RPMI8226 (cell line): ENCODE measurements at regions not wholly inside any gene's neighbourhood (a gene's known extent, or its start where the extent isn't known, plus 50 kb on each side); places are given as distances from the start of the nearest gene placed in this dataset.

Experiments
- DNase-seq: peaks from one replicate; pipeline ENCODE4 v3.0.0-alpha.2; 2015

GRCh38 chr2:59711121-59711520 is 842.3 kb downstream of the BCL11A start:
- DNase-seq = no peak

- no peak for DNase-seq
Measured at GRCh38 chr2:59706729-59707128, 846.7 kb downstream of the BCL11A start.

- no peak for DNase-seq
Measured at GRCh38 chr2:59703796-59704195, 849.7 kb downstream of the BCL11A start.

- no peak for DNase-seq
Measured at GRCh38 chr2:59702026-59702425, 851.4 kb downstream of the BCL11A start.

- no peak for DNase-seq
Measured at GRCh38 chr2:59701271-59701994, 852.0 kb downstream of the BCL11A start.

GRCh38 chr2:59694176-59694575 is 859.3 kb downstream of the BCL11A start:
- no peak for DNase-seq

GRCh38 chr2:59693231-59693959 is 860.1 kb downstream of the BCL11A start:
- DNase-seq = no peak

GRCh38 chr2:59691518-59692190 is 861.8 kb downstream of the BCL11A start:
- no peak for DNase-seq

- no peak for DNase-seq
Measured at GRCh38 chr2:59690849-59691248, 862.6 kb downstream of the BCL11A start.

GRCh38 chr2:59684771-59685166 is 868.7 kb downstream of the BCL11A start:
- DNase-seq = no peak

- no peak for DNase-seq
Measured at GRCh38 chr2:59684116-59684770, 869.2 kb downstream of the BCL11A start.

- DNase-seq = peak; percentile 52
Measured at GRCh38 chr2:59680863-59681262, 872.6 kb downstream of the BCL11A start.

GRCh38 chr2:59677158-59677557 is 876.3 kb downstream of the BCL11A start:
- peak; percentile 20 for DNase-seq

GRCh38 chr2:59674100-59674499 is 879.4 kb downstream of the BCL11A start:
- DNase-seq = no peak

GRCh38 chr2:59665021-59665420 is 888.4 kb downstream of the BCL11A start:
- no peak for DNase-seq

- DNase-seq = no peak
Measured at GRCh38 chr2:59662127-59662861, 891.2 kb downstream of the BCL11A start.

- DNase-seq = no peak
Measured at GRCh38 chr2:59660262-59660661, 893.2 kb downstream of the BCL11A start.

GRCh38 chr2:59658906-59659635 is 894.4 kb downstream of the BCL11A start:
- DNase-seq = no peak

- no peak for DNase-seq
Measured at GRCh38 chr2:59655809-59656208, 897.6 kb downstream of the BCL11A start.

- no peak for DNase-seq
Measured at GRCh38 chr2:59654710-59655109, 898.7 kb downstream of the BCL11A start.

- no peak for DNase-seq
Measured at GRCh38 chr2:59653164-59653563, 900.3 kb downstream of the BCL11A start.

- DNase-seq = no peak
Measured at GRCh38 chr2:59630789-59631188, 922.7 kb downstream of the BCL11A start.
